ENCODE measurements at regions not wholly inside any gene's neighbourhood (a gene's known extent, or its start where the extent isn't known, plus 50 kb on each side); places are given as distances from the start of the nearest gene placed in this dataset.

DNA sequence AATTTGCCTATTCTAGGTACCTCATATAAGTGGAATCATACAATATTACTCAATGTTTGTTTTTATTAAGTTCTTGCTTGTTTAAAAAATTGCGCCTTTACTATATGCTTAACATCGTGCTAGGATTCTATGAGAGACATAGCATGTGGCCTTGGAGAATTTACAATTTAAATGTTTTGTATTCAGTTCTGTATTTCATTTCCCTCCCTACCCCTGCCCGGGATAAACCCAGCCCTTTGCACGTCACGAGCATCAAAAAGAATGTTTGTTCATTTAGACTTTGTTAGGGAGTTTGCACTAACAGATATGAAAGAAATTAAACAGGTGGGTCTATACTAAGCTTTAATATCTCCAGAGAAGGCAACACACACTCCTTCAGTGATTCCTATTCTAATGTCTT is 75.7 kb downstream of the C18orf54 start:
- H3K4me1 Mint-ChIP-seq = no peaks in the 10 kb centered on the region
- H3K4me3 Mint-ChIP-seq = no peak overlapping the region
- CTCF ChIA-PET = interaction anchor here (0.9 kb wide), 1 partner anchor 11 kb away, joined by 3 read pairs; no protein-coding TSS in a partner anchor
- POLR2A ChIA-PET = no interaction called here
- TF ChIP-seq TEAD4 (CRISPR knock-in tag; IDR thresholded peaks at IDR 0.05) (no peak), FOXK1 (CRISPR knock-in tag; IDR thresholded peaks at IDR 0.05) (no peak), ETV6 (CRISPR knock-in tag; IDR thresholded peaks at IDR 0.05) (no peak), MXD4 (CRISPR knock-in tag; IDR thresholded peaks at IDR 0.05; ENCODE audit: borderline replicate concordance) (no peak), KAT7 (CRISPR knock-in tag; IDR thresholded peaks at IDR 0.05; ENCODE audit: borderline replicate concordance) (no peak), SMAD3 (CRISPR knock-in tag; IDR thresholded peaks at IDR 0.05; ENCODE audit: borderline replicate concordance) (no peak), ZNF423 (CRISPR knock-in tag; IDR thresholded peaks at IDR 0.05) (no peak), NFE2L1 (CRISPR knock-in tag; IDR thresholded peaks at IDR 0.05) (no peak), EMX1 (CRISPR knock-in tag; IDR thresholded peaks at IDR 0.05) (no peak), ZNF671 (CRISPR knock-in tag; IDR thresholded peaks at IDR 0.05) (no peak), MYBL2 (CRISPR knock-in tag; IDR thresholded peaks at IDR 0.05) (no peak), GTF2I (CRISPR knock-in tag; conservative IDR thresholded peaks at IDR 0.05) (no peak), GABPB1 (CRISPR knock-in tag; IDR thresholded peaks at IDR 0.05) (no peak), NFYB (CRISPR knock-in tag; conservative IDR thresholded peaks at IDR 0.05; ENCODE audit: low read depth) (no peak), ELF4 (CRISPR knock-in tag; IDR thresholded peaks at IDR 0.05; ENCODE audit: low read depth) (no peak), CREB1 (CRISPR knock-in tag; IDR thresholded peaks at IDR 0.05) (no peak)
- TF ChIP-seq, protein P1, sequence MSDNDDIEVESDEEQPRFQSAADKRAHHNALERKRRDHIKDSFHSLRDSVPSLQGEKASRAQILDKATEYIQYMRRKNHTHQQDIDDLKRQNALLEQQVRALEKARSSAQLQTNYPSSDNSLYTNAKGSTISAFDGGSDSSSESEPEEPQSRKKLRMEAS (CRISPR knock-in tag; IDR thresholded peaks at IDR 0.05) = no peak
- TF ChIP-seq, protein P2, sequence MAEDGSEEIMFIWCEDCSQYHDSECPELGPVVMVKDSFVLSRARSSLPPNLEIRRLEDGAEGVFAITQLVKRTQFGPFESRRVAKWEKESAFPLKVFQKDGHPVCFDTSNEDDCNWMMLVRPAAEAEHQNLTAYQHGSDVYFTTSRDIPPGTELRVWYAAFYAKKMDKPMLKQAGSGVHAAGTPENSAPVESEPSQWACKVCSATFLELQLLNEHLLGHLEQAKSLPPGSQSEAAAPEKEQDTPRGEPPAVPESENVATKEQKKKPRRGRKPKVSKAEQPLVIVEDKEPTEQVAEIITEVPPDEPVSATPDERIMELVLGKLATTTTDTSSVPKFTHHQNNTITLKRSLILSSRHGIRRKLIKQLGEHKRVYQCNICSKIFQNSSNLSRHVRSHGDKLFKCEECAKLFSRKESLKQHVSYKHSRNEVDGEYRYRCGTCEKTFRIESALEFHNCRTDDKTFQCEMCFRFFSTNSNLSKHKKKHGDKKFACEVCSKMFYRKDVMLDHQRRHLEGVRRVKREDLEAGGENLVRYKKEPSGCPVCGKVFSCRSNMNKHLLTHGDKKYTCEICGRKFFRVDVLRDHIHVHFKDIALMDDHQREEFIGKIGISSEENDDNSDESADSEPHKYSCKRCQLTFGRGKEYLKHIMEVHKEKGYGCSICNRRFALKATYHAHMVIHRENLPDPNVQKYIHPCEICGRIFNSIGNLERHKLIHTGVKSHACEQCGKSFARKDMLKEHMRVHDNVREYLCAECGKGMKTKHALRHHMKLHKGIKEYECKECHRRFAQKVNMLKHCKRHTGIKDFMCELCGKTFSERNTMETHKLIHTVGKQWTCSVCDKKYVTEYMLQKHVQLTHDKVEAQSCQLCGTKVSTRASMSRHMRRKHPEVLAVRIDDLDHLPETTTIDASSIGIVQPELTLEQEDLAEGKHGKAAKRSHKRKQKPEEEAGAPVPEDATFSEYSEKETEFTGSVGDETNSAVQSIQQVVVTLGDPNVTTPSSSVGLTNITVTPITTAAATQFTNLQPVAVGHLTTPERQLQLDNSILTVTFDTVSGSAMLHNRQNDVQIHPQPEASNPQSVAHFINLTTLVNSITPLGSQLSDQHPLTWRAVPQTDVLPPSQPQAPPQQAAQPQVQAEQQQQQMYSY (CRISPR knock-in tag; IDR thresholded peaks at IDR 0.05) = no peak
- TF ChIP-seq, protein P3, sequence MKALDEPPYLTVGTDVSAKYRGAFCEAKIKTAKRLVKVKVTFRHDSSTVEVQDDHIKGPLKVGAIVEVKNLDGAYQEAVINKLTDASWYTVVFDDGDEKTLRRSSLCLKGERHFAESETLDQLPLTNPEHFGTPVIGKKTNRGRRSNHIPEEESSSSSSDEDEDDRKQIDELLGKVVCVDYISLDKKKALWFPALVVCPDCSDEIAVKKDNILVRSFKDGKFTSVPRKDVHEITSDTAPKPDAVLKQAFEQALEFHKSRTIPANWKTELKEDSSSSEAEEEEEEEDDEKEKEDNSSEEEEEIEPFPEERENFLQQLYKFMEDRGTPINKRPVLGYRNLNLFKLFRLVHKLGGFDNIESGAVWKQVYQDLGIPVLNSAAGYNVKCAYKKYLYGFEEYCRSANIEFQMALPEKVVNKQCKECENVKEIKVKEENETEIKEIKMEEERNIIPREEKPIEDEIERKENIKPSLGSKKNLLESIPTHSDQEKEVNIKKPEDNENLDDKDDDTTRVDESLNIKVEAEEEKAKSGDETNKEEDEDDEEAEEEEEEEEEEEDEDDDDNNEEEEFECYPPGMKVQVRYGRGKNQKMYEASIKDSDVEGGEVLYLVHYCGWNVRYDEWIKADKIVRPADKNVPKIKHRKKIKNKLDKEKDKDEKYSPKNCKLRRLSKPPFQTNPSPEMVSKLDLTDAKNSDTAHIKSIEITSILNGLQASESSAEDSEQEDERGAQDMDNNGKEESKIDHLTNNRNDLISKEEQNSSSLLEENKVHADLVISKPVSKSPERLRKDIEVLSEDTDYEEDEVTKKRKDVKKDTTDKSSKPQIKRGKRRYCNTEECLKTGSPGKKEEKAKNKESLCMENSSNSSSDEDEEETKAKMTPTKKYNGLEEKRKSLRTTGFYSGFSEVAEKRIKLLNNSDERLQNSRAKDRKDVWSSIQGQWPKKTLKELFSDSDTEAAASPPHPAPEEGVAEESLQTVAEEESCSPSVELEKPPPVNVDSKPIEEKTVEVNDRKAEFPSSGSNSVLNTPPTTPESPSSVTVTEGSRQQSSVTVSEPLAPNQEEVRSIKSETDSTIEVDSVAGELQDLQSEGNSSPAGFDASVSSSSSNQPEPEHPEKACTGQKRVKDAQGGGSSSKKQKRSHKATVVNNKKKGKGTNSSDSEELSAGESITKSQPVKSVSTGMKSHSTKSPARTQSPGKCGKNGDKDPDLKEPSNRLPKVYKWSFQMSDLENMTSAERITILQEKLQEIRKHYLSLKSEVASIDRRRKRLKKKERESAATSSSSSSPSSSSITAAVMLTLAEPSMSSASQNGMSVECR (CRISPR knock-in tag; IDR thresholded peaks at IDR 0.05; ENCODE audit: borderline replicate concordance) = no peak
- ATAC-seq = no peak
- no peaks in the 10 kb centered on the region for H3K27me3 Mint-ChIP-seq (ENCODE audit: low read depth)
- no peaks in the 10 kb centered on the region for H3K36me3 Mint-ChIP-seq
- no peak overlapping the region for H3K27ac Mint-ChIP-seq
- no peak for DNase-seq (ENCODE audit: low spot score)
- no peaks in the 10 kb centered on the region for H3K9me3 Mint-ChIP-seq

DNA sequence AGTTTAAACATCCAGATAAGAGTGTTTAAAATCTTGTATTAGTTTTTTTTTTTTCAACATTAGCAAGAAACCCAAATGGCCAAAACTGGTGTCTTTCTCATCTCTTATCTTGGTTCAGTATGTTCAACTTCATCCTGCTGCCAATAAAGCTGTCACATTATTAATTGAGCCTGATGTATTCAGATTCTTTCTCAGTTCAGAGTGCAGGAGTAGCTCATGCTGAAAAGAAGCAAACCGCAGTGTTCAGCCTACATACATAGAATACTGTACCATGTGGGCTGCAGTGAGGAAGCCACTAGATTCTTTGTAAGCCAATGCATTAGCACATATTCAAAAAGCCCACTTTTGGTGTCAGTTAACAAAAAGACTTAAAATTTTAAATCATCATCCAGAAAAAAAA is 76.2 kb downstream of the C18orf54 start:
- no peaks in the 10 kb centered on the region for H3K36me3 Mint-ChIP-seq
- CTCF ChIA-PET = no interaction called here
- no peak for TF ChIP-seq HMGA2 (CRISPR knock-in tag; IDR thresholded peaks at IDR 0.05)
- TF ChIP-seq, protein P4, sequence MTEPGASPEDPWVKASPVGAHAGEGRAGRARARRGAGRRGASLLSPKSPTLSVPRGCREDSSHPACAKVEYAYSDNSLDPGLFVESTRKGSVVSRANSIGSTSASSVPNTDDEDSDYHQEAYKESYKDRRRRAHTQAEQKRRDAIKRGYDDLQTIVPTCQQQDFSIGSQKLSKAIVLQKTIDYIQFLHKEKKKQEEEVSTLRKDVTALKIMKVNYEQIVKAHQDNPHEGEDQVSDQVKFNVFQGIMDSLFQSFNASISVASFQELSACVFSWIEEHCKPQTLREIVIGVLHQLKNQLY (CRISPR knock-in tag; IDR thresholded peaks at IDR 0.05) = no peak
- POLR2A ChIA-PET = no interaction called here
- H3K4me3 Mint-ChIP-seq = no peak overlapping the region
- H3K27ac Mint-ChIP-seq = no peak overlapping the region
- H3K9me3 Mint-ChIP-seq = no peaks in the 10 kb centered on the region
- no peaks in the 10 kb centered on the region for H3K27me3 Mint-ChIP-seq (ENCODE audit: low read depth)
- ATAC-seq (no peak), DNase-seq (ENCODE audit: low spot score) (no peak)
- no peaks in the 10 kb centered on the region for H3K4me1 Mint-ChIP-seq

All from WTC11 (cell line).